GM13977 (cell line): ENCODE measurements at regions not wholly inside any gene's neighbourhood (a gene's known extent, or its start where the extent isn't known, plus 50 kb on each side); places are given as distances from the start of the nearest gene placed in this dataset.

Source experiments
- DNase-seq: peaks from one replicate; pipeline ENCODE4 v3.0.0; 2012; ENCODE audit warnings: low spot score
- in situ Hi-C: fragments of 300-500 bp; cut with MboI; formaldehyde crosslinking; loops from one replicate; pipeline ENCODE4 v1.12.0; 2022; ENCODE audit warnings: low sequenced_read_pairs, low pct_unique_long_range_greater_than_20kb, mixed read lengths, inconsistent platforms; ENCODE audit not compliant: unreplicated experiment
- TF ChIP-seq, protein P1 (sequence below): IDR thresholded peaks from 2 replicates; pipeline ENCODE4 v1.5.1; 2012; ENCODE audit warnings: mild to moderate bottlenecking, control low read depth; ENCODE audit not compliant: insufficient read depth; ENCODE audit errors: extremely low read depth, missing control alignments

GRCh38 chr4:3862640-3863420, 96.6 kb downstream of the ADRA2C start:
- in situ Hi-C loops = no loop called here
- TF ChIP-seq, protein P1, sequence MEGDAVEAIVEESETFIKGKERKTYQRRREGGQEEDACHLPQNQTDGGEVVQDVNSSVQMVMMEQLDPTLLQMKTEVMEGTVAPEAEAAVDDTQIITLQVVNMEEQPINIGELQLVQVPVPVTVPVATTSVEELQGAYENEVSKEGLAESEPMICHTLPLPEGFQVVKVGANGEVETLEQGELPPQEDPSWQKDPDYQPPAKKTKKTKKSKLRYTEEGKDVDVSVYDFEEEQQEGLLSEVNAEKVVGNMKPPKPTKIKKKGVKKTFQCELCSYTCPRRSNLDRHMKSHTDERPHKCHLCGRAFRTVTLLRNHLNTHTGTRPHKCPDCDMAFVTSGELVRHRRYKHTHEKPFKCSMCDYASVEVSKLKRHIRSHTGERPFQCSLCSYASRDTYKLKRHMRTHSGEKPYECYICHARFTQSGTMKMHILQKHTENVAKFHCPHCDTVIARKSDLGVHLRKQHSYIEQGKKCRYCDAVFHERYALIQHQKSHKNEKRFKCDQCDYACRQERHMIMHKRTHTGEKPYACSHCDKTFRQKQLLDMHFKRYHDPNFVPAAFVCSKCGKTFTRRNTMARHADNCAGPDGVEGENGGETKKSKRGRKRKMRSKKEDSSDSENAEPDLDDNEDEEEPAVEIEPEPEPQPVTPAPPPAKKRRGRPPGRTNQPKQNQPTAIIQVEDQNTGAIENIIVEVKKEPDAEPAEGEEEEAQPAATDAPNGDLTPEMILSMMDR = no peak
- DNase-seq = no peak

DNA sequence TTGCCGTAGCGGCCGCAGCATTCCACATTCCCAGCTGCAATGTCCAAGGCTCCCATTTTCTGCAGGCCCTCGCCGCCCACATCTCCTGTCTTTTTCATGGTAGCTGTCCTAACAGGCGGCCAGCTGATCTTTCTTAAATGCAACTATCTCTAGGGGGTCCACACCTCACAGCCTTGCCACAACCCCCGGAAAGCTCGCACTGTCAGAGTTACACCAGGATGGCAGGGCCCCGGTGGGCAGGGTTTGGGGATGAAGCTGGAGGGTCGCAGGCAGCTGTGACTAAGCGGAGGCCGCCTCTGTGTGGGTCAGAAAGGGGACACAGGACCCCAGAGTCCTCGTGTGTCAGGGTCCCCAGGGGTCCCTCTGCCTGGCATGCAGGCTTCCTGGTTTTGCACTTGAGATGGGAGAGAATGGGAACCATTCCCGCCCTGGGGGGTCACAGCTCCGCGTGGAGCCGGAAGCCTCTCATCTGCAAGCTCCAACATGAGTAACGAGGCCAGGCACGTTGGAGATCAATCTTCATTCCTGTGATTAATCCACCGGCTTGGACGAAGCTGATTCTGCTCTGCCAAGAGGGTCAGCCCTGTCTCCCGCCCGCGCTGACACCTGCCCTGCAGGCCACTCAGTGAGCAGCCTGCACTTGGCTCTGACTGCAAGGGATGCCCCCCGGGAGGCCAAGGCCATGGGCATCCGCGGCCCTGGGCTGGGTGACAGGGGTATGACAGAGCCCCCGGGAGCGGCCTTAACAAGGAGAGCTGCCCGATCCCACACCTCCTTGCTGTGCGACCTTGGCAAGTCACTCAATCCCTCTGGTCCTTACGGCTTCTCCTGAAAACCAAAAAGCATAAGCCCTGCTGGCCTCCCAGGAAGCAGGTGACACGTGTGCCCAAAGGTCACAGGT, 97.9 kb downstream of the ADRA2C start:
- DNase-seq = no peak
- TF ChIP-seq, protein P1 = no peak
- in situ Hi-C loops = no loop called here

DNA sequence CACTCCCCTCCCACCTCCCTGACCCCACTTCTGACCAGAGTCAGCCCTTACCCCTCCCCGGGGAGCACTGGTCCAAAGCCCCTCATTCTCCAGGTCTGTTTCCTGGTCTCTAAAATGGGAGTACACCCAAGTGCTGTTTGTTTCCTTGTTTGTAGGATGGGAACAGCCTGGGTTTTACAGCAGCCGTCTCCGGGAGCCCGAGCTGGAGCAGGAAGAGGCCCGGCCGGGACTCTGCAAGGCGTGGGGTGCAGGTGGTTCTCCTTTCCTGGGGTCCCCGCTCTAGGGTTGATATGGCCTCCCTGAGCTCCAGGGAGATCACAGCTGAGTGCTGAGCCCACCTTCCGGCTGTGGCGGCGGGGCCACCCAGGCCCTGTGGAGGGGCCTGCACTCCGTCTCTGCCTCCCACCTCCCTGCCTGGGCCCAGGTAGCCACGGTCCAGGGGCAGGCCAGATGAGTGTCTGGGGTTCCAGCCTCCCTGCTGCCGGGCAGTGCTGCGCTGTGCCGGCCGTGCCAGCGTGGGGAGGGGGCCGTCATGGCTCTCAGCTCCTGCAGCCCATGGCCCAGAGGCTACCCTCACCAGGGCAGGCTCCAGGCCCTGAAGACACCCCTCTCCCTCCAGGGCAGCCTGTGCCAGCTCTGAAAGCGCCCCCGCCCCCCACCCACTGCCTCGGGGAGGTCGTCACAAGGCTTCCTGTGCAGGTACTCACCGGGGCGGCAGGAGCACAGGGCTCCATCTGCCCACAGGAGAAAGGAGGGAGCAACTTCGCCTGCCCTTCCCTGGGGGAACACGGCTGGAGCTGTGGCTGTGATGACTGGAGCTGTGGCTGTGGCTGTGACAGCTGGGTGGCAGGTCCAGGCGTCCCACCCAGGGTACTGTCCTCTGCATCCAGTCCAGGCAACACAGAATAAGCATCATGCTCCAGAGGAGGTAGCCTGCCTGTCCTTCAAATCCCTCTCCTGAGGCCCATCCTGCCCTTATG, 98.8 kb downstream of the ADRA2C start:
- in situ Hi-C loops = no loop called here
- no peak for DNase-seq
- TF ChIP-seq, protein P1 = no peak

GRCh38 chr4:3865986-3866812, 100.0 kb downstream of the ADRA2C start:
- TF ChIP-seq, protein P1 = no peak
- in situ Hi-C loops = no loop called here
- no peak for DNase-seq

- TF ChIP-seq, protein P1 = no peak
- in situ Hi-C loops = no loop called here
- no peak for DNase-seq
Observed at GRCh38 chr4:3866813-3867129, 100.6 kb downstream of the ADRA2C start.
